GM18873 (cell line): ENCODE measurements at regions not wholly inside any gene's neighbourhood (a gene's known extent, or its start where the extent isn't known, plus 50 kb on each side); places are given as distances from the start of the nearest gene placed in this dataset.

Source experiments
- ATAC-seq: cut with Tn5 transposase; IDR thresholded peaks from one replicate; pipeline ENCODE4 v1.9.1; 2021; ENCODE audit warnings: mild to moderate bottlenecking, moderate library complexity, moderate number of reproducible peaks; ENCODE audit not compliant: unreplicated experiment, low FRiP score

GRCh38 chr6:40015530-40015929 is 81.3 kb upstream of the MOCS1 start:
- ATAC-seq, result no peak

- no peak for ATAC-seq
Observed at GRCh38 chr6:40011844-40012243, 77.6 kb upstream of the MOCS1 start.

- no peak for ATAC-seq
Observed at GRCh38 chr6:40000964-40001515, 66.8 kb upstream of the MOCS1 start.

- no peak for ATAC-seq
Observed at GRCh38 chr6:39999006-39999867, 65.0 kb upstream of the MOCS1 start.

GRCh38 chr6:39998126-39998525 is 63.9 kb upstream of the MOCS1 start:
- ATAC-seq, result no peak

GRCh38 chr6:39997101-39997635 is 62.9 kb upstream of the MOCS1 start:
- no peak for ATAC-seq

GRCh38 chr6:39995633-39996032 is 61.4 kb upstream of the MOCS1 start:
- ATAC-seq, result no peak

GRCh38 chr6:39992861-39993622 is 58.8 kb upstream of the MOCS1 start:
- ATAC-seq, result no peak
